VCaP (cell line): ENCODE measurements at regions not wholly inside any gene's neighbourhood (a gene's known extent, or its start where the extent isn't known, plus 50 kb on each side); places are given as distances from the start of the nearest gene placed in this dataset.

ENCODE experiments used
- H3K27ac ChIP-seq: fragments of 450-650 bp; 2 replicates; pipeline ENCODE4 v1.5.1; 2017
- CTCF ChIP-seq: fragments of 450-650 bp; conservative IDR thresholded peaks from 2 replicates; pipeline ENCODE4 v1.5.1; 2017; ENCODE audit warnings: mild to moderate bottlenecking, moderate library complexity

GRCh38 chr2:180677930-180678624 is 302.3 kb upstream of the UBE2E3 start:
- H3K27ac ChIP-seq, result peak overlapping the region; percentile 15; the same call in 1 of the 2 replicates
- TF ChIP-seq CTCF, result no peak

GRCh38 chr2:180677200-180677599 is 303.2 kb upstream of the UBE2E3 start:
- TF ChIP-seq CTCF, result no peak
- H3K27ac ChIP-seq, result no peak overlapping the region

- no peak overlapping the region for H3K27ac ChIP-seq
- no peak for TF ChIP-seq CTCF
These were observed 303.8 kb upstream of the UBE2E3 start for GRCh38 chr2:180676520-180677025.

- TF ChIP-seq CTCF, result no peak
- H3K27ac ChIP-seq, result no peak overlapping the region
These were observed 305.2 kb upstream of the UBE2E3 start for GRCh38 chr2:180675170-180675569.

- no peak for TF ChIP-seq CTCF
- peak overlapping the region; percentile 8; the same call in 1 of the 2 replicates for H3K27ac ChIP-seq
These were observed 308.0 kb upstream of the UBE2E3 start for GRCh38 chr2:180672377-180672776.

GRCh38 chr2:180670302-180671003 is 310.0 kb upstream of the UBE2E3 start:
- no peak for TF ChIP-seq CTCF
- H3K27ac ChIP-seq, result no peak overlapping the region

GRCh38 chr2:180669016-180669415 is 311.4 kb upstream of the UBE2E3 start:
- TF ChIP-seq CTCF, result no peak
- H3K27ac ChIP-seq, result no peak overlapping the region
